Coronary artery (tissue), 2 donors: ENCODE measurements at regions not wholly inside any gene's neighbourhood (a gene's known extent, or its start where the extent isn't known, plus 50 kb on each side); places are given as distances from the start of the nearest gene placed in this dataset.

Source experiments
- DNase-seq: peaks from one replicate; pipeline ENCODE4 v3.0.0-alpha.2; 2017; ENCODE audit warnings: low spot score
- H3K27ac ChIP-seq, 2 donors: fragments of 200-600 bp; sonication (generic); one replicate each; pipeline ENCODE4 v1.5.1; 2016 to 2019
- H3K4me3 ChIP-seq: fragments of 200-600 bp; sonication (generic); 2 replicates; pipeline ENCODE4 v1.5.1; 2016; ENCODE audit warnings: mild to moderate bottlenecking, moderate library complexity
- CTCF ChIP-seq: fragments of 200-600 bp; sonication (generic); IDR thresholded peaks from one replicate; pipeline ENCODE4 v1.5.1; 2019; ENCODE audit warnings: antibody characterized with exemption

GRCh38 chr12:67457778-67458665 lies 188.9 kb downstream of the CAND1 start:
- TF ChIP-seq CTCF = no peak
- Histone ChIP-seq H3K27ac (peak overlapping the region in 1 of 2 donors; percentile 79), H3K4me3 (no peak overlapping the region)
- DNase-seq = no peak

GRCh38 chr12:67459173-67459572 lies 189.4 kb upstream of the DYRK2 start:
- Histone ChIP-seq H3K27ac (no peak overlapping the region), H3K4me3 (no peak overlapping the region)
- TF ChIP-seq CTCF = no peak
- DNase-seq = no peak

DNA sequence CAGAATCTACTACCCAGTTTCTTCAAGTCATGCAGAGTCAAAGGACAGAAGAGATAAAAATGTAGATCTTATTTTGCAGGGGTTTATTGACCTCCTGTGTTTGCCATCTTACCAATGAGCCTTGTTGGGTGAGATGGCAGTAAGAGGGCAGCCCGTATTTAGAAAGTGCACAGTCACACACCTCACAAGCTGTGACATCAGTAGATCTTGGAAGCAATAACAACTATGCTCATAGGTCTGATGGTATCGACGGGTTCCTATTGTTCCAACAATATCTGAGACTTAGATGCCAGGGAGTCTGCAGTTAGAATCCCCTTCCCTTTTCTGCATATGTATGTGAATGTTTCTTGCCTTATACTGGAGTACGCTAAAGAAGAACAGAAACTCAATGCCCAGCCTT lies 189.0 kb upstream of the DYRK2 start:
- no peak overlapping the region for H3K4me3 ChIP-seq
- no peak overlapping the region for H3K27ac ChIP-seq
- no peak for TF ChIP-seq CTCF
- no peak for DNase-seq

- no peak overlapping the region for H3K27ac ChIP-seq
- TF ChIP-seq CTCF = no peak
- H3K4me3 ChIP-seq = no peak overlapping the region
- DNase-seq = no peak
Measured at GRCh38 chr12:67460388-67460787, 188.2 kb upstream of the DYRK2 start.

DNA sequence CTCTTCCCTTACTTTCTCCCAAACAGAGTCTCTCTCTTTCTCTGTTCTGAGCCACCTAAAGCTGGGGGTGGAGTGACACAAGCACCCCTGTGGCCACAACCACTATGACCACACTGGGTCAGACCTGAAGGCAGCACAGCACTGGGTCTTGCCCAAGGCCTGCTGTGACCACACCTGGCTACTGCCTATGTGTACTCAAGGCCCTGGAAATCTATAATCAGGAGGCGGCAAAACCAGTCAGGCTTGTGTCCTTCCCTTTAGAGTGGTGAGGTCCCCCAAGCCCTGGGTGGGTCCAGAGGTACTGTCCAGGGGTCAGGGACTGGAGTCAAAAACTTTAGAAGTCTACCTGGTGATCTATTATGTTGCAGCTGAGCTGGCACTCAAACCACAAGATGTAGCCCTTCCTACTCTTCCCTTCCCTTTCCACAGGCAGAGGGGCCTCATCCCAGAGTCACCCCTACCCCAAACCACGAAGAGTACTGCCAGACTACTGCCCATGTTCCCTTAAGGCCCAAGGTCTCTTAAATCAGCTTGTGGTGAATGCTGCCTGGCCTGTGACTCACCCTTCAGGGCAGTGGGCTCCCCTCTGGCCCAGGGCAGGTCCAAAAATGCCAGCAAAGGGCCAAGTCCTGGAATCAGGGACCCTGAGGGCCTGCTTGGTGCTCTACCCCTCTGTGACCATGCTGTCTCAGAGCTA lies 179.8 kb upstream of the DYRK2 start:
- H3K4me3 ChIP-seq = no peak overlapping the region
- TF ChIP-seq CTCF = no peak
- no peak for DNase-seq
- no peak overlapping the region for H3K27ac ChIP-seq

DNA sequence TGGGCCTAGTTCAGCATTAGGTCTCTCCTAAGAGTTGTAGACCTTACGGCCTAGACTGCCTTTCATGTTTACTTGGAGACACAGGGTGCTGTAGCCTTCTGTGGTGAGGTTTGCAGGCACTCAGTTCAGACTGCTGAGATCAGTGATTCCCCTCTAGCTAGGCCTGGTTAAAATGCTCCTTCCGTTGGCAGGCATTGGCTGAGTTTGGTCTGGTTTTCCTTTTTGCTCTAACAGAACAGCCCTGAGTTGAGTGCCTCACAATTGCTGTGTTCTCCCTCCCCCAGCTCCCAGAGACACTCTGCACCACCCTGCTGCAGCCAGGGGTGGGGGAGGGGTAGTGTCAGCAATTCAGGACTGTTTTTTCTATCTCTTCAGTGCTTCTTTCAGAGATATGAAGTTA lies 178.9 kb upstream of the DYRK2 start:
- H3K27ac ChIP-seq = no peak overlapping the region
- H3K4me3 ChIP-seq = no peak overlapping the region
- no peak for TF ChIP-seq CTCF
- DNase-seq = no peak
